ENCODE measurements at regions not wholly inside any gene's neighbourhood (a gene's known extent, or its start where the extent isn't known, plus 50 kb on each side); places are given as distances from the start of the nearest gene placed in this dataset.
A peak's percentile ranks its signal among the peaks of the same experiment; 100 is the strongest.

- no peak for FAIRE-seq
- in situ Hi-C loops (cut with MboI) = loop anchor here (5.0 kb wide), 4 partner anchors 761 to 1009 kb away; a partner anchor contains a TSS
These were observed 116.7 kb upstream of the PRSS16 start for GRCh38 chr6:27130668-27131428.

More at GRCh38 chr6:27130668-27131428, 116.7 kb upstream of the PRSS16 start:
- DNase-seq (ENCODE audit: low read depth, low spot score) (no peak), ATAC-seq (no peak)
- Histone ChIP-seq H3K4me3 (peak overlapping the region; percentile 80), H3K4me1 (ENCODE audit: control insufficient read depth, insufficient read depth, low read length) (peaks cover 23% of the 10 kb centered on the region), H3K9me3 (replicated peaks; ENCODE audit: control insufficient read depth, insufficient read depth, low read length) (no peaks in the 10 kb centered on the region), H3K79me2 (ENCODE audit: control insufficient read depth, insufficient read depth, low read length) (peaks cover 37% of the 10 kb centered on the region), H3K4me2 (ENCODE audit: control insufficient read depth, insufficient read depth) (peak overlapping the region; percentile 89), H4K20me1 (ENCODE audit: control insufficient read depth, insufficient read depth) (no peaks in the 10 kb centered on the region), H3K36me3 (ENCODE audit: control insufficient read depth in 2 of 2, insufficient read depth in 2 of 2, low read length in 1 of 2) (peaks cover 3 to 4% of the 10 kb centered on the region in 2 experiments; a peak in 2 of 4 replicates), H3K27ac (ENCODE audit: control insufficient read depth, insufficient read depth) (peak overlapping the region; percentile 93), H2AFZ (ENCODE audit: control insufficient read depth, low read depth, low read length) (peak overlapping the region; percentile 30; the same call in 1 of the 2 replicates), H3K27me3 (replicated peaks in 1 of 2; ENCODE audit: control insufficient read depth in 2 of 2, insufficient read depth in 2 of 2, low read length in 1 of 2) (no peaks in the 10 kb centered on the region), H3K9ac (ENCODE audit: control insufficient read depth, insufficient read depth, low read length) (peak overlapping the region; percentile 85)
- no TSS peak for BruUV-seq (replicated peaks)
- 0 out of 2 replicates have a peak, but pooled peaks have one; percentile 44 for TF ChIP-seq CHD1 (IDR thresholded peaks at IDR 0.05; ENCODE audit: low read depth, low read length)
- TF ChIP-seq FOXK2 (IDR thresholded peaks at IDR 0.05) = no peak
- no peak for TF ChIP-seq POU2F2 (IDR thresholded peaks at IDR 0.05; ENCODE audit: borderline replicate concordance, low read depth, low read length)
- peak; percentile 44 for TF ChIP-seq JUNB (IDR thresholded peaks at IDR 0.05)
- TF ChIP-seq LARP7 (IDR thresholded peaks at IDR 0.05) = no peak
- TF ChIP-seq STAT1 (conservative IDR thresholded peaks at IDR 0.05) = no peak
- no peak for TF ChIP-seq GATAD2B (conservative IDR thresholded peaks at IDR 0.05; ENCODE audit: low read depth)
- no peak for TF ChIP-seq SRF (IDR thresholded peaks at IDR 0.05; ENCODE audit: low read depth in 2 of 2, low read length in 2 of 2)
- TF ChIP-seq NKRF (conservative IDR thresholded peaks at IDR 0.05) = peak; percentile 21; the same call in 1 of the 2 replicates
- POLR2A ChIA-PET = interaction anchor here (0.6 to 5.3 kb wide), 12 partner anchors 8 to 762 kb away, joined by 3 to 62 read pairs (median 4); a partner anchor contains a TSS
- 7% methylated on average over 7 of the region's 7 CpGs for WGBS (ENCODE audit: insufficient coverage, insufficient replicate concordance, low lambda C conversion rate, missing lambda C conversion rate)
- CTCF ChIA-PET = interaction anchor here (0.7 to 1.8 kb wide), 10 partner anchors 9 to 765 kb away, joined by 3 to 5 read pairs (median 3); a partner anchor contains a TSS
- SMC1A ChIA-PET (ENCODE audit: uncharacterized antibody, unreplicated experiment) = interaction anchor here (1.0 to 9.3 kb wide), 9 partner anchors 9 to 764 kb away, joined by 3 to 96 read pairs (median 5); a partner anchor contains a TSS
- intact Hi-C loops (cut with micrococcal nuclease; ENCODE audit: unreplicated experiment) = loop anchor here (5.0 kb wide), 1 partner anchor 934 kb away; a partner anchor contains a TSS
- RAD21 ChIA-PET (ENCODE audit: unreplicated experiment) = interaction anchor here (0.6 to 5.7 kb wide), 6 partner anchors 13 to 762 kb away, joined by 3 to 40 read pairs (median 4); a partner anchor contains a TSS
